ENCODE measurements at regions not wholly inside any gene's neighbourhood (a gene's known extent, or its start where the extent isn't known, plus 50 kb on each side); places are given as distances from the start of the nearest gene placed in this dataset.

- no peak for DNase-seq
These were observed 63.6 kb downstream of the PCDH7 start for GRCh38 chr4:30783751-30784150.

DNA sequence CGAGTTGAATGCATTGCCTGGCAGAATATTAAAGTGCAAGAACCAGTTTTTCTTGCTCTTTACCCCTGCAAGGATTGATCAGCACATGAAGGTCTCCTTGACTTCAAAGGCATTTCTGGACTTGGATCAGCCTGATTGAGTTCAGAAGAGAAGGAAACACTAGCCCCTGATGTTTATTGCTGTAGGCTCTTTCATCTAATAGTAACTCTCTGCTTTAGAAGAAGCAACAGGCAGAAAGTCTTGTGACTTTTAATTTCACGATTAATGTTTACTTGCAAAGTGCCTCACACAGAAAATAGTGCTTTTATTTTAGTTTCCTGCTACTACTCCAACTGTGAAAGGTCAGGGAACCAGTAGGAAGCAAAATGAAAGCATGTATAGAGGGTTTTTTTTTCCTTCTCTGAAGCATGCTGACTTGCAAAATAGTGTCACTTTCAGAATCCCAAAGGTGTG lies 69.1 kb downstream of the PCDH7 start:
- no peak for DNase-seq

GRCh38 chr4:30790123-30790522 lies 70.0 kb downstream of the PCDH7 start:
- DNase-seq: no peak

DNA sequence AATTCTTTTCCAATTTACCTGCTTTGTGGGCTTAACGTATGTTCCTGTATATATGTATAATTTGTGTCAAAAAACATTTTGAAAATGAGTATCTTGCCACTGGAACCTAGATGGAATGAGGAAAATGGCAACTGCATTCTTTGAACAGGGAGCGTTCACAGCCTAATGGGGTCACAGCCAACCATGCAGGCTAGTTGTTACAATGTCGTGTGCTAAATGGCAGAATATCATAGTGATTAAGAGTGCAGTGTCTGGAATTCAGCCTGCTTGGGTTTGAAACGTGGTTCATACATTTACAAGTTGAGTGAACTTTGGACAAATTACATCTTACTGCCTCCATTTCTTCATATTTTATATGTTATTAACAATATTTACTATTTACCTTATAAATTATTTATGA lies 70.8 kb downstream of the PCDH7 start:
- DNase-seq: no peak

DNA sequence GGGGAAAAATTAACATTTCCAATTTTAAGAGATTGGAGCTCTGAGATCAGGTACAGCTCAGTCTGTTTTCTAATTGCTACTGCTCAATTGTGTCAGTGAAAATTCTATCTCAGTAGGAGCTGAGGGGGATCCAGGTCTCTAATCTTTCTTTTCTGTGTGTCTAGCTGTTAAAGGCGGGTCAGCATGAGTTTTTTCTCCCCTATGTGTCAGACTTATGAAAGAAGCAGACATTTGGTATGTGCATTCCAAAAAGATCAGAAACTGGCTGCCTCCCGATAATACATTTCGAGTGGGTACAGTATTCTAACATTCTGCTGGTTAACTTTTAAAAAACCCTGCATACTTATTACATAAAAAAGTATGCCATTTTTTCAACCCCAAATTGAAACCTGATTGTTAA lies 72.4 kb downstream of the PCDH7 start:
- no peak for DNase-seq

DNA sequence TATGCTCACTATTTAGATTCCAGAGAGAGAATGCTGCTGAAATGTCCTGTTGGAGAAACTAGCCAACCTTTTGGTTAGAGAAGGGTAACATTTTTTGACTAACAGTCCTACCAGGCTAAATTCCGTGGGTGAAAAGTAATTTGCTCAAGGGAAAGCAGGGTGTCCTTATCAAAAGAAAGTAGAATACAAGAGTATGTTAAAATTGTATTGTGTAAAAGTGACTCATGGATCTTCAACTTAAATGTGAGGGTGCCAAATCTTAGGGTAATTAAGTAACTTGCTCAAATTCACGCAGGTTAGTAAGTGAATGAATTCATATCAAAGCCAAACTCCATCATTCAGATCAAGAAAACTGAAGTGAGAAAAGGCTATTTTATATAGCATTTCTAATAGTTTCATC lies 81.7 kb downstream of the PCDH7 start:
- no peak for DNase-seq

GRCh38 chr4:30802622-30803323 lies 82.6 kb downstream of the PCDH7 start:
- DNase-seq: no peak

- DNase-seq: no peak
These were observed 88.1 kb downstream of the PCDH7 start for GRCh38 chr4:30808276-30808675.

GRCh38 chr4:30811296-30811695 lies 91.1 kb downstream of the PCDH7 start:
- no peak for DNase-seq

DNA sequence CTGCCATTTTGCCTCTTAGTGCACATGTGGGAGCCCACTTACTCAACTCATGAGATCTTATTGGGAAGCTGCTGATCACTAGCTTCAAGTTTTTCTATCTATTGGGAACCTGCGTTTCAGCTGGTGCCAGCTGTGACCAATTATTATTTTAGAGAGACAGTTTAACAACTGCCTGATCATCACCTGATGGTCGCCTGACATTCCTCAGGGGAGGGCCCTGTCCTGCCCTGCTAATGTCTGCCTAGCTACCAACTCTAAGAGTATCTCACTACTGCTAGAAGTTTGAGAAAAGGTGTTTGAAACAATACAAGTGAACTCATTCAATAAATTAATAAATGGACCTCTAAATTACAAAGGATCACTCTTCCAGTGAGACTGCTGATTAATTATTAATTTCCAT lies 95.5 kb downstream of the PCDH7 start:
- DNase-seq: no peak

GRCh38 chr4:30817447-30817846 lies 97.3 kb downstream of the PCDH7 start:
- no peak for DNase-seq

- no peak for DNase-seq
These were observed 98.4 kb downstream of the PCDH7 start for GRCh38 chr4:30818541-30818940.

- no peak for DNase-seq
These were observed 101.1 kb downstream of the PCDH7 start for GRCh38 chr4:30821275-30821674.

- no peak for DNase-seq
These were observed 101.9 kb downstream of the PCDH7 start for GRCh38 chr4:30821859-30822612.

GRCh38 chr4:30822911-30823551 lies 102.9 kb downstream of the PCDH7 start:
- DNase-seq: no peak

DNA sequence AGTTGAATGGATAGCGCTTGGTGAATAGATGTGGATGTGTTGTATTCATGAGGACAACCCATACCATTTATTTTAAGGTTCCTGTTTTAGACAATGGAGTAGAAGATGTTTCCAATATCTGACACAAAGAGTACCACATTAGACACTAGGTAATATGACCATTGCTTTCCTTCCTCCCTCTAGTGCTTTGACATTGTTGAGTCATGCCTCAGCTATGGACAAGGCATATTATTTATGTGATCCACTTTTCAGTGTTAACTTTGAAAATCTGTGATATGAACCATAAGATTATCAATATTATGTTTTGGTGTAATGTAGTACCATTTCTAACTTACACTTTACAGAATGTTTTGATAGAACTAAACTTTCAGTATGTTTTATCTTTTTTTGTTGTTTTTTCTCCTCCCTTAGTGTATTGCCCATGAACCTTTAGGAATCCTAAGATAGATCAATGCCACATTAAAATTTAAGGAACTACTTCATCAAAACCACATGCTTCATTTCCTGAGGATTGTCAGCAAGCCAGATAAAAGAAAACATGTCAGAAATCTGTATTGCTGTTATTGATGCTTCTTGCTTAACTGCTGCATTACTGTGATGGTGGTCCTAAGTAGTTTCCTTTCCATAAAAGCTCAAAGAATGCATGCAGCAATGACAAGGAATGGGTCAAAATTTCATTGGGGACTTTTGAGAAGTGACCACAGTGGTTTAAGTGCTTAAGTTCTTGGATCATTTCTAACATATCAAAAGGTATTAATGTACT lies 105.0 kb downstream of the PCDH7 start:
- DNase-seq: no peak

GRCh38 chr4:30828264-30828926 lies 108.2 kb downstream of the PCDH7 start:
- no peak for DNase-seq

DNA sequence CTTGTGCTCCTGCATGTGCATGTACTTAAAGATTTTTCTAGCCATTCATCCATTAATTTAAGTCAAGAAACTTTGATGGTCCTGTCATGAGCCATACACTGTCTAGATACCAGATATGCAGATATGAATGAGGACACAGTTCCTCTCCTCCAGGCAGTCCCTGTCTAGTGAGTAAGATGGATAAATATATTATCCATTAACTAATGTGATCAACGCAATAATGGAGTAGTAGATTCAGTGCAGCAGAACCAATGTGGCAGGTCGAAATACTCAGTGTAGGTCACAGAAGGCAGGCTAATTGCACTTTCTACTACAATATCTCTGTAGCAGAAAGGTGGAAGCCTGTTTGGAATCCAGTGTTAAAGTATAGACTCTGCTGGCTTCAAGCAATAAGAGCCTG lies 112.5 kb downstream of the PCDH7 start:
- no peak for DNase-seq

- DNase-seq: no peak
These were observed 113.0 kb downstream of the PCDH7 start for GRCh38 chr4:30833206-30833605.

- DNase-seq: no peak
These were observed 114.9 kb downstream of the PCDH7 start for GRCh38 chr4:30835044-30835443.

GRCh38 chr4:30836231-30836630 lies 116.1 kb downstream of the PCDH7 start:
- no peak for DNase-seq

DNA sequence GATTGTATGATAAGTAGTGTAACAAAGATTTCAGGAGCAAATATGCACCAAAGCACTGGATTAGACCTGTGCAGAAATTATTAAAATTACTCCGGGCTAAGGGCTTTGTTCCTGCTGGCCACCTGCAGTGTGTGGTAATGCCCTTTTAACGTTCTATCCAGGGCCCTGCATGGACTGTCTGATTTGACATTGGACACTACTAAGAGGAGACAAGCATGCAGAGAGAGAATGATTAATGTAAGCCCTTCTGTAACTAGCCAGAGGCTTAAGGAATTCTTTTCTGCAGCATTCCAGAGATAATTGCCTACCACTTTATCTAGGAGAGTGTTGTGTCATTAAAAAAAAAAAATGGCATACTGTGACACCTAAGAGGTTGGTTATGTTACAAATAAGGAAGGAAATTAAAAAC lies 117.0 kb downstream of the PCDH7 start:
- DNase-seq: no peak

GRCh38 chr4:30837861-30838260 lies 117.7 kb downstream of the PCDH7 start:
- DNase-seq: no peak
